GM10266 (cell line): ENCODE measurements at regions not wholly inside any gene's neighbourhood (a gene's known extent, or its start where the extent isn't known, plus 50 kb on each side); places are given as distances from the start of the nearest gene placed in this dataset.

Experiments used
- DNase-seq: peaks from one replicate; pipeline ENCODE4 v3.0.0; 2012; ENCODE audit errors: extremely low spot score
- CTCF ChIP-seq: IDR thresholded peaks from 2 replicates; pipeline ENCODE4 v1.5.1; 2012; ENCODE audit warnings: mild to moderate bottlenecking, low read depth; ENCODE audit not compliant: control insufficient read depth, insufficient read depth; ENCODE audit errors: missing control alignments

GRCh38 chr16:85302848-85303353, 190.6 kb upstream of the CIBAR2 start:
- TF ChIP-seq CTCF, result no peak
- DNase-seq, result no peak

DNA sequence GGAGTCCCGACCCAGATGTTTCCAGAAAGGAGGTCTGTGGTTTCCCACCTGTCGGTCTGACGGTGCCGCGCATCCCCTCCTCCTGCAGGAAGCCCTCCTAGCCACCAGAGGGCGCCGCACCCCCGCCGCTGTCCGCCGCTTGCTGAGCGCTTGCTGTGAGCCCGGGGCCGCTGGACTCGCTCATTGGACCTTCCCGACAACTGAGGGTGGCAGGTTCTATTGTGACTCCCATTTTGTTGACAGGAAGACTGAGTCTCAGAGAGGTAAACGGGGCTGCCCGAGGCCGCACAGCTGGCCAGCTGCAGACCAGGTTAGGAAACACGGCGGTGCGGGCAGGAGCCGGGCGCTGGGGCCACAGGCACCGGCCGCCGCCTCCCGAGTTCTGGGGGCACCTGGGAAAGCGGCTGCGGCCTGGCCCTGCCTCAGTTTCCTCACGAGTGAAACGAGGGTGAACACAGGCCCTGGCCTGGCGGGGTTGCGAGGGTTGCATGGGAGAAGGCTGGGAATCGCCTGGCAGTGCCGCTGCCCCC, 191.1 kb upstream of the CIBAR2 start:
- peak; percentile 90 for TF ChIP-seq CTCF
- peak; percentile 87 for DNase-seq

DNA sequence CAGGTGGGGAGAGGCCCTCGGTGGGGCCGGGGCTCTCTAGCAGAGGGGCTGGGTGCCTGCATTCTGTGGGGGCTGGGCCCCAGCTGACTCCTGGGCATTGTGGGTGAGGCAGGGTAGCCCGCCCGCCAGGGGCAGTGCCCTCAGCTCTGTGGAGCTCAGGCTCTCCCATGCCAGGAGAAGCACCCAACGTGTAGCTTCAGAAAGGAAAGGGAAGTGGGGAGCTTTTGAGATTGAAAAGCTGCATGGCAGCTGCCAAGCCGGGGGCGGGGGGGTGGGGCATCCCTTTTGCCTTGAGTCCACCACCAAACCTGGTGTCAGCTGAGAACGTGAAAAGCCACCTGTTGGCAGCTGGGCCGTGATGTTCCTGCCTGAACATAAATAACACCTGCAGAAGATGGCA, 192.1 kb upstream of the CIBAR2 start:
- no peak for DNase-seq
- TF ChIP-seq CTCF, result no peak

DNA sequence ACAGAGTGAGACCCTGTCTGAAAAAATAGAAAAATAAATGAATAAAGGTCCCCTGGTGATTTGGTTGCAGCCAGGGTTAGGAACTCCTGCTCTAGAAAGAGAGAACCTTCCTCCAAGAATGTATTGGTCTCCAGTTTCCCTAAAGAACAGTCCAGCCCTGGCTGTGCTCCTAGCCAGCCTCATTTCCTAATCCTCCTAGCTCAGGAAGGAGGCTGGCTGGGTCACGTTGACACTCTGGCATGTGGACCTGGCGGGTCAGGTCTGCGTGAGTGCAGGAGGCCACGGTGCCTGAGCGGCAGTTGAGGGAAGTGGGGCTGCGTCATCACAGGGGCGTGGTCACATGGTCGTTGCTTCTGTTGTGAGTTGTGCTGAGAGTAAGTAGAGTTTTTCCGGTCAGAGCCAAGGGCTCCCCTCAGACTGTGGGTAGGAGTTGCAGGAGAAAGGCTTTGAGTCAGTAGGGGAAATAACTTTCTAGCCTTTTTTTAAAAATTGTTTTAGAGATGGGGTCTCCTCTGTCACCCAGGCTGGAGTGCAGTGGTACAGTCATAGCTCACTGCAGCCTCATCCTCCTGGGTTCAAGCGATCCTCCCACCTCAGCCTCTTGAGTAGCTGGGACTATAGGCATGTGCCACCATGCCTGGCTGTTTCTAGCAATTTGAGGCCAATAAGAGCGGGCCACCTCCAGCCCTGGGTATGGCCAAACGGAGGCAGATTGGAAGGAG, 194.0 kb upstream of the CIBAR2 start:
- no peak for TF ChIP-seq CTCF
- peak; percentile 89 for DNase-seq

DNA sequence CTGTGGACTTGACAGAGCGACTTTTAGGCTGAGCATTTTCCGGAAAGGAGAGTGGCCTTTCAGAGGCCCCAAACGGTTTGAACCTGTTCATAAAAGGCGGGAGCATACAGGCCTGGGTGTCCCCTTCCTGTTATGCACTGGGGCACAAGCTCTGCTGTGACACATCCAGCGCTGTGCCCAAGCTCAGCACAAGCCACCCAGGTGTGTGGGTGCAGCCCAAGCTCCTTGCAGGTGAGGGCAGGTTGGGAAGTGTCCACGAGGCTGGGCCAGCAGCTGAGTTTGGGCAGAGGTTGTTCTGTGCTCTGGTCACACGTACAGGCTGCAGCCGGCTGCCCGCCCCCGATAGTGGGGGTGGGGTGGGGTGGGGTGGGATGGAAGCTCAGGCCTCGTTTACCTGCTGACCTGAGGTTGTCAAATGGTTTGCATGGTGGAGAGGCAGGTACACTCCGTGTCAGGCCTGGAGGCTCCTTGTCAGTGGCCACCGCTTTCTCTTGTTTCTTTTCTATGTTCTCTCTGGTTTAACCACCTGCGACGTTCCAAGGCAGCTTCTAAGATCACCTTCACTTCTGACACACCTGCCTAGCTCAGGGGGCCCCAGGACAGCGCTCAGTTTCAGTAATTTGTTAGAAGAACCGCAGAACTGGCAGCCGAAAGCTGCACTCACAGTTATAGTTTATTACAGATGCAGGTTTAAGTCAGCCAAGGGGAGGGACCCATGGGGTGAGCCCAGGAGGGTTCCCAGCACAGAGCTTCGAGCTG, 194.7 kb upstream of the CIBAR2 start:
- DNase-seq, result no peak
- no peak for TF ChIP-seq CTCF

- DNase-seq, result no peak
- TF ChIP-seq CTCF, result no peak
These were observed 195.5 kb upstream of the CIBAR2 start for GRCh38 chr16:85307552-85308364.
